ENCODE measurements at regions not wholly inside any gene's neighbourhood (a gene's known extent, or its start where the extent isn't known, plus 50 kb on each side); places are given as distances from the start of the nearest gene placed in this dataset.
"Not testable (repeated sequence)": the region's sequence is repeated elsewhere in the genome, so short reads cannot be mapped to it uniquely, and the experiment has no call there.

DNA sequence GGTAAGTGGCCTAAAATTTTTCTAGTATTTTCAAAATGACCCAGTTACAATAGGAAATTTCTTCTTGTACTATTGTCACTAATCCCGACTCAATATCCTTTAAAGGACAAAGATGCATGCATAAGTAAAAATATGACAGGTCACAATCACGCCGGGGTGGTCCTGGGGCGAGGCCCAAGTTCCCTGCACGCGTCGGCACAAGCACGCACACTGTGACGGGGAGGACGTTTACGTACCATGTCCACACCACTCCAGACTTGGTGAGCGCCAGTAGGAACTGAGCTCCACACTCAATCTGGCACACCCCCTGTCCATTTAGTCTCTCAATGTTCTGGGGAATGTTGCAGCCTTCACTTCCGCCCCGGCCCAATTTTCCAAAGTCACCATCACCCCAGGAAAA lies 128.7 kb downstream of the GOLGA6L22 start:
- not testable (repeated sequence) for H3K9ac ChIP-seq (ENCODE audit: low read depth, low read length, poor library complexity); H3K9me3 ChIP-seq (replicated peaks in 1 of 2; ENCODE audit: control insufficient read depth in 2 of 2, insufficient read depth in 1 of 2, low read depth in 1 of 2, low read length in 2 of 2); H2BK5ac ChIP-seq (ENCODE audit: low read length); H4K91ac ChIP-seq (ENCODE audit: low read depth, low read length, poor library complexity); H3K23ac ChIP-seq (ENCODE audit: low read depth, low read length, poor library complexity); H3K36me3 ChIP-seq (replicated peaks in 1 of 2; ENCODE audit: control insufficient read depth in 2 of 2, insufficient read depth in 2 of 2, low read length in 2 of 2); H2AK5ac ChIP-seq (ENCODE audit: low read depth, low read length); H2AFZ ChIP-seq (ENCODE audit: low read length); DNase-seq (ENCODE audit: low spot score); H2BK120ac ChIP-seq (ENCODE audit: low read depth, low read length); H3K27ac ChIP-seq (replicated peaks; ENCODE audit: low read length); H3K27me3 ChIP-seq (ENCODE audit: control insufficient read depth in 3 of 3, insufficient read depth in 3 of 3, low read depth in 1 of 3, low read length in 3 of 3); H3K4me3 ChIP-seq (ENCODE audit: low read length in 2 of 2); H3K14ac ChIP-seq (ENCODE audit: low read length); H3K18ac ChIP-seq (ENCODE audit: low read length); H3K4me2 ChIP-seq (ENCODE audit: insufficient read depth, low read length, poor library complexity, severe bottlenecking); H2BK12ac ChIP-seq (ENCODE audit: low read length); H2BK15ac ChIP-seq (ENCODE audit: low read length); H3K4ac ChIP-seq (ENCODE audit: low read length); H3K79me1 ChIP-seq (ENCODE audit: low read depth, low read length); H4K8ac ChIP-seq (ENCODE audit: low read depth, low read length); H3K4me1 ChIP-seq (ENCODE audit: control insufficient read depth in 2 of 2, insufficient read depth in 1 of 2, low read depth in 1 of 2, low read length in 2 of 2)
- no CpG with 5 or more reads among the region's 14 CpGs for WGBS, 2 donors (ENCODE audit: extremely low coverage in 2 of 2, insufficient read length in 2 of 2, insufficient replicate concordance in 1 of 2)

DNA sequence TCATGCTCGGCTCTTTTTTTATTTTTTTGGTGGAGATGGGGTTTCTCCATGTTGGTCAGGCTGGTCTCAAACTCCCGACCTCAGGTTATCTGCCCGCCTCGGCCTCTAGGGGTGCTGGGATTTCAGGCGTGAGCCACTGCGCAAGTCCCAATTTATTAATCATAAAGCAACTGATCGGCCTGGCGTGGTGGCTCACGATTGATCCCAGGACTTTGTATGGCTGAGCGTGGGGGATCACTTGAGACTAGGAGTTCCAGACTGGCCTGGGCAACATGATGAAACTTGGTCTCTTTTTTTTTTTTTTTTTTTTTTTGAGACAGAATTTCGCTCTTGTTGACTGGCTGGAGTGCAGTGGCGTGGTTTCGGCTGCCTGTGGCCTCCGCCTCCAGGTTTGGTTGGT lies 139.8 kb downstream of the GOLGA6L22 start:
- H3K4me1 ChIP-seq (ENCODE audit: control insufficient read depth in 2 of 2, insufficient read depth in 1 of 2, low read depth in 1 of 2, low read length in 2 of 2); H3K23ac ChIP-seq (ENCODE audit: low read depth, low read length, poor library complexity): not testable (repeated sequence)

DNA sequence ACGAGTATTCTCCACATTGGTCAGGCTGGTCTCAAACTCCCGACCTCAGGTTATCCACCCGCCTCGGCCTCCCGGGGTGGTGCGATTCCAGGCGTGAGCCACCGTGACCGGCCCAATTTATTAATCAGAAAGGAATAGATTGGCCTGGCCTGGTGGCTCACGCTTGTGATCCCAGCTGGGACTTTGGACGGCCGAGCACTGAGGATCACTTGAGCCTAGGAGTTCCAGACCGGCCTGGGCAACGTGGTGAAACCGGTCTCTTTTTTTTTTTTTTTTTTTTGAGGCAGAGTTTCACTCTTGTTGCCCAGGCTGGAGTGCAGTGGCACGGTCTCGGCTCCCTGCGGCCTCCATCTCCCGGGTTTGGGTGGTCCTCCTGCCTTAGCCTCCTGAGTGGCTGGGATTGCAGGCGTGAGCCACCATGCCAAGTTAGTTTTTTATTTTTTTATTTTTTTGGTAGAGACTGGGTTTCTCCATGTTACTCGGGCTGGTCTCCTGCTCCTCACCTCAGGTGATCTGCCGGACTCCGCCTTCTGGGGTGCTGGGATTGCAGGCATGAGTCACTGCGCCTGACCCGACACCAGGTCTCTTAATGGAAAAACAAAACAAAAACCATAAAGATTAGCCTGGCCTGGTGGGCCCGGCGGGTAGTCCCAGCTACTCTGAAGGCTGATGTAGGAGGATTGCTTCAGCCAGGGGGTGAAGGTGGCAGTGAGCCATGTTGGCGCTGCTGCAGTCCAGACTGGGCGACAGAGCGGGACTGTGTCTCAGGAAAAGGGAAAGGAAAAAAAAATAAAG lies 141.0 kb downstream of the GOLGA6L22 start:
- not testable (repeated sequence) for H4K8ac ChIP-seq (ENCODE audit: low read depth, low read length); H3K27me3 ChIP-seq (ENCODE audit: control insufficient read depth in 3 of 3, insufficient read depth in 3 of 3, low read depth in 1 of 3, low read length in 3 of 3); H3K18ac ChIP-seq (ENCODE audit: low read length); H3K4me1 ChIP-seq (ENCODE audit: control insufficient read depth in 2 of 2, insufficient read depth in 1 of 2, low read depth in 1 of 2, low read length in 2 of 2); H4K91ac ChIP-seq (ENCODE audit: low read depth, low read length, poor library complexity); H3K27ac ChIP-seq (replicated peaks; ENCODE audit: low read length); H2BK15ac ChIP-seq (ENCODE audit: low read length); H3K9me3 ChIP-seq (replicated peaks in 1 of 2; ENCODE audit: control insufficient read depth in 2 of 2, insufficient read depth in 1 of 2, low read depth in 1 of 2, low read length in 2 of 2); H3K9ac ChIP-seq (ENCODE audit: low read depth, low read length, poor library complexity); H2AK5ac ChIP-seq (ENCODE audit: low read depth, low read length); DNase-seq (ENCODE audit: low spot score); H3K4ac ChIP-seq (ENCODE audit: low read length); H3K4me3 ChIP-seq (ENCODE audit: low read length in 2 of 2); H3K23ac ChIP-seq (ENCODE audit: low read depth, low read length, poor library complexity); H3K4me2 ChIP-seq (ENCODE audit: insufficient read depth, low read length, poor library complexity, severe bottlenecking); H2BK12ac ChIP-seq (ENCODE audit: low read length); H3K36me3 ChIP-seq (replicated peaks in 1 of 2; ENCODE audit: control insufficient read depth in 2 of 2, insufficient read depth in 2 of 2, low read length in 2 of 2); H3K14ac ChIP-seq (ENCODE audit: low read length); H3K79me1 ChIP-seq (ENCODE audit: low read depth, low read length); H2BK5ac ChIP-seq (ENCODE audit: low read length); H2AFZ ChIP-seq (ENCODE audit: low read length); H2BK120ac ChIP-seq (ENCODE audit: low read depth, low read length)
- WGBS, 2 donors (ENCODE audit: extremely low coverage in 2 of 2, insufficient read length in 2 of 2, insufficient replicate concordance in 1 of 2) = no CpG with 5 or more reads among the region's 30 CpGs

More for the DNA sequence above, 139.8 kb downstream of the GOLGA6L22 start:
- not testable (repeated sequence) for H3K27ac ChIP-seq (replicated peaks; ENCODE audit: low read length); H2AFZ ChIP-seq (ENCODE audit: low read length); H3K4me3 ChIP-seq (ENCODE audit: low read length in 2 of 2); H2AK5ac ChIP-seq (ENCODE audit: low read depth, low read length); H3K4me2 ChIP-seq (ENCODE audit: insufficient read depth, low read length, poor library complexity, severe bottlenecking); H3K9me3 ChIP-seq (replicated peaks in 1 of 2; ENCODE audit: control insufficient read depth in 2 of 2, insufficient read depth in 1 of 2, low read depth in 1 of 2, low read length in 2 of 2); H3K4ac ChIP-seq (ENCODE audit: low read length); H3K27me3 ChIP-seq (ENCODE audit: control insufficient read depth in 3 of 3, insufficient read depth in 3 of 3, low read depth in 1 of 3, low read length in 3 of 3); H4K91ac ChIP-seq (ENCODE audit: low read depth, low read length, poor library complexity); H2BK5ac ChIP-seq (ENCODE audit: low read length); H3K9ac ChIP-seq (ENCODE audit: low read depth, low read length, poor library complexity); H2BK120ac ChIP-seq (ENCODE audit: low read depth, low read length); H2BK15ac ChIP-seq (ENCODE audit: low read length); H4K8ac ChIP-seq (ENCODE audit: low read depth, low read length); DNase-seq (ENCODE audit: low spot score); H3K79me1 ChIP-seq (ENCODE audit: low read depth, low read length); H3K18ac ChIP-seq (ENCODE audit: low read length); H3K36me3 ChIP-seq (replicated peaks in 1 of 2; ENCODE audit: control insufficient read depth in 2 of 2, insufficient read depth in 2 of 2, low read length in 2 of 2); H3K14ac ChIP-seq (ENCODE audit: low read length); H2BK12ac ChIP-seq (ENCODE audit: low read length)
- WGBS, 2 donors (ENCODE audit: extremely low coverage in 2 of 2, insufficient read length in 2 of 2, insufficient replicate concordance in 1 of 2) = no CpG with 5 or more reads among the region's 14 CpGs

DNA sequence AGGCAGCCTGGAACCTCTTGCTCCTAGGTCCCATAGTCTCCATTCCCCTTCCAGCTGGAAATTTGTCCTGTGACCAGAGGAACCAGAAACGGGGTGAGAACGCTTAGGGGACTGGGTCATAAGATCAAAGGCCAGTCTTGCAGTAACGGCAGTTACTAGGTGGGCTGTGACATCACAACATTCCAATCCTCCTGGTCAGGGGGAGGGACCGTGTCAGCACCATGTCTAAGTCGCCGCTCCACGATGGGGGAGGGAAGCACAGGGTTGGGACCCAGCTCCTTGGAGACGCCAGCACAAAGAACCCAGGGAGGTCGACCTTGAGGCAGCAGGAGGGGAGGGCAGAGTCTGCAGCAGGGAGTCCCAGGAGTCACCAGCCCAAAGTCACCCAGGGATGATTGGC lies 158.3 kb downstream of the GOLGA6L22 start:
- H3K18ac ChIP-seq (ENCODE audit: low read length); H2BK120ac ChIP-seq (ENCODE audit: low read depth, low read length); H2BK12ac ChIP-seq (ENCODE audit: low read length); H4K8ac ChIP-seq (ENCODE audit: low read depth, low read length); H3K23ac ChIP-seq (ENCODE audit: low read depth, low read length, poor library complexity); H2AFZ ChIP-seq (ENCODE audit: low read length); H3K4me3 ChIP-seq (ENCODE audit: low read length in 2 of 2); DNase-seq (ENCODE audit: low spot score); H3K4me2 ChIP-seq (ENCODE audit: insufficient read depth, low read length, poor library complexity, severe bottlenecking); H3K27me3 ChIP-seq (ENCODE audit: control insufficient read depth in 3 of 3, insufficient read depth in 3 of 3, low read depth in 1 of 3, low read length in 3 of 3); H4K91ac ChIP-seq (ENCODE audit: low read depth, low read length, poor library complexity); H3K9me3 ChIP-seq (replicated peaks in 1 of 2; ENCODE audit: control insufficient read depth in 2 of 2, insufficient read depth in 1 of 2, low read depth in 1 of 2, low read length in 2 of 2); H2BK15ac ChIP-seq (ENCODE audit: low read length); H3K4me1 ChIP-seq (ENCODE audit: control insufficient read depth in 2 of 2, insufficient read depth in 1 of 2, low read depth in 1 of 2, low read length in 2 of 2); H2BK5ac ChIP-seq (ENCODE audit: low read length); H3K36me3 ChIP-seq (replicated peaks in 1 of 2; ENCODE audit: control insufficient read depth in 2 of 2, insufficient read depth in 2 of 2, low read length in 2 of 2); H3K14ac ChIP-seq (ENCODE audit: low read length); H3K79me1 ChIP-seq (ENCODE audit: low read depth, low read length); H3K4ac ChIP-seq (ENCODE audit: low read length); H3K27ac ChIP-seq (replicated peaks; ENCODE audit: low read length); H2AK5ac ChIP-seq (ENCODE audit: low read depth, low read length); H3K9ac ChIP-seq (ENCODE audit: low read depth, low read length, poor library complexity): not testable (repeated sequence)
- no CpG with 5 or more reads among the region's 9 CpGs for WGBS, 2 donors (ENCODE audit: extremely low coverage in 2 of 2, insufficient read length in 2 of 2, insufficient replicate concordance in 1 of 2)
